H1 (cell line): ENCODE measurements at regions not wholly inside any gene's neighbourhood (a gene's known extent, or its start where the extent isn't known, plus 50 kb on each side); places are given as distances from the start of the nearest gene placed in this dataset.

Experiments used
- CTCF ChIA-PET: fragments of 300-600 bp; sonication (Branson Sonifier 250); formaldehyde crosslinking; loops from one replicate; lab custom pipeline; 2021; ENCODE audit not compliant: partially characterized antibody; lab: Charles Lee
- POLR2A ChIA-PET: fragments of 300-600 bp; sonication (Branson Sonifier 250); formaldehyde crosslinking; loops from one replicate; lab custom pipeline; 2021; ENCODE audit warnings: inconsistent platforms; ENCODE audit not compliant: partially characterized antibody; lab: Charles Lee
- DNase-seq, 2 experiments: peaks; one replicate each; pipeline versions ENCODE4 v3.0.0 to v3.0.0-alpha.2; 2010 to 2022; ENCODE audit warnings: low spot score in 2 of 2, low read depth in 1 of 2, mixed read lengths in 1 of 2
- FAIRE-seq: peaks from 2 replicates; lab custom pipeline; 2011; peaks lifted over from hg19 to GRCh38; lab: Jason Lieb, UNC
- H2AFZ ChIP-seq: 2 replicates; pipeline ENCODE4 v1.8.1; 2012; ENCODE audit warnings: low read length, inconsistent platforms
- H2AK5ac ChIP-seq: 2 replicates; pipeline ENCODE4 v1.6.1; 2013; ENCODE audit warnings: low read depth, low read length
- H2BK120ac ChIP-seq: replicated peaks from 2 replicates; pipeline ENCODE3; 2013; ENCODE audit warnings: low read depth, low read length, inconsistent platforms
- H2BK12ac ChIP-seq: 2 replicates; pipeline ENCODE4 v1.6.1; 2013; ENCODE audit warnings: low read depth, low read length
- H2BK15ac ChIP-seq: 2 replicates; pipeline ENCODE4 v1.6.1; 2013; ENCODE audit warnings: low read length
- H2BK20ac ChIP-seq: 2 replicates; pipeline ENCODE4 v1.6.1; 2013; ENCODE audit warnings: low read length
- H2BK5ac ChIP-seq: 2 replicates; pipeline ENCODE4 v1.6.1; 2013; ENCODE audit warnings: low read depth, low read length
- H3K14ac ChIP-seq: 2 replicates; pipeline ENCODE4 v1.6.1; 2013; ENCODE audit warnings: inconsistent platforms; ENCODE audit not compliant: insufficient read length
- H3K18ac ChIP-seq: 2 replicates; pipeline ENCODE4 v1.6.1; 2013; ENCODE audit warnings: low read length; ENCODE audit errors: extremely low read depth
- H3K23ac ChIP-seq: 2 replicates; pipeline ENCODE4 v1.6.1; 2013; ENCODE audit warnings: inconsistent platforms; ENCODE audit not compliant: insufficient read length
- H3K23me2 ChIP-seq: 2 replicates; pipeline ENCODE4 v1.6.1; 2013; ENCODE audit warnings: low read depth, low read length
- H3K27ac ChIP-seq: 2 replicates; pipeline ENCODE4 v1.6.1; 2011; ENCODE audit warnings: low read depth, low read length, inconsistent platforms
- H3K27me3 ChIP-seq, 4 experiments: replicated peaks in 1 of 4; 1 replicate in 1 of 4; 2 replicates in 3 of 4; pipeline versions ENCODE4 v1.6.1 to v1.8.1; 2011 to 2013; ENCODE audit warnings: low read length in 3 of 4, mild to moderate bottlenecking in 3 of 4, inconsistent platforms in 2 of 4, mixed read lengths in 2 of 4, moderate library complexity in 1 of 4; ENCODE audit not compliant: control insufficient read depth in 3 of 4, insufficient read depth in 3 of 4; ENCODE audit errors: extremely low read depth in 1 of 4
- H3K36me3 ChIP-seq, 4 experiments: 2 replicates each; pipeline versions ENCODE4 v1.6.1 to v1.8.1; 2011 to 2013; ENCODE audit warnings: mild to moderate bottlenecking in 4 of 4, low read length in 3 of 4, moderate library complexity in 2 of 4, control low read depth in 1 of 4, inconsistent platforms in 1 of 4; ENCODE audit not compliant: insufficient read depth in 4 of 4, control insufficient read depth in 2 of 4
- H3K4ac ChIP-seq: replicated peaks from 2 replicates; pipeline ENCODE3; 2013; ENCODE audit warnings: low read length, low read depth, mixed read lengths, inconsistent platforms; ENCODE audit not compliant: insufficient read length
- H3K4me1 ChIP-seq, 4 experiments: replicated peaks in 1 of 4; 1 replicate in 1 of 4; 2 replicates in 3 of 4; pipeline versions ENCODE4 v1.6.1 to v1.8.1; 2011 to 2013; ENCODE audit warnings: low read length in 3 of 4, inconsistent platforms in 2 of 4, mixed read lengths in 1 of 4; ENCODE audit not compliant: insufficient read depth in 4 of 4, control insufficient read depth in 3 of 4
- H3K4me2 ChIP-seq, 2 experiments: 2 replicates each; pipeline versions ENCODE4 v1.6.1 to v1.8.1; 2011 to 2013; ENCODE audit warnings: low read depth in 2 of 2, low read length in 2 of 2, control low read depth in 1 of 2, inconsistent platforms in 1 of 2, mild to moderate bottlenecking in 1 of 2; ENCODE audit not compliant: insufficient read depth in 1 of 2
- H3K4me3 ChIP-seq, 4 experiments: fragments of 200-600, 300-600 bp in 1 of 4; sonication (generic), shearing (Covaris generic), sonication (Bioruptor Twin) in 1 of 4; 2 replicates each; pipeline versions ENCODE4 v1.5.1 to v1.8.1; 2011 to 2016; ENCODE audit warnings: low read length in 4 of 4, low read depth in 3 of 4, control low read depth in 2 of 4, inconsistent platforms in 2 of 4, mild to moderate bottlenecking in 2 of 4, mixed read lengths in 1 of 4, moderate library complexity in 1 of 4; ENCODE audit not compliant: insufficient read depth in 2 of 4; ENCODE audit errors: extremely low read depth in 1 of 4
- H3K56ac ChIP-seq: replicated peaks from 2 replicates; pipeline ENCODE3; 2013; ENCODE audit warnings: low read depth, mild to moderate bottlenecking, mixed read lengths, low read length, inconsistent platforms; ENCODE audit not compliant: insufficient read length
- H3K79me1 ChIP-seq: 2 replicates; pipeline ENCODE4 v1.6.1; 2013; ENCODE audit warnings: low read depth, low read length, control low read depth
- H3K79me2 ChIP-seq, 2 experiments: 2 replicates each; pipeline versions ENCODE4 v1.6.1 to v1.8.1; 2012 to 2013; ENCODE audit warnings: low read length in 2 of 2, mild to moderate bottlenecking in 2 of 2, inconsistent platforms in 1 of 2; ENCODE audit not compliant: insufficient read depth in 2 of 2, control insufficient read depth in 1 of 2
- H3K9ac ChIP-seq, 4 experiments: replicated peaks in 1 of 4; 1 replicate in 1 of 4; 2 replicates in 3 of 4; pipeline versions ENCODE4 v1.6.1 to v1.8.1; 2011 to 2013; ENCODE audit warnings: low read depth in 3 of 4, low read length in 3 of 4, control low read depth in 2 of 4, mild to moderate bottlenecking in 2 of 4, moderate library complexity in 2 of 4, inconsistent platforms in 1 of 4; ENCODE audit errors: extremely low read depth in 1 of 4
- H3K9me3 ChIP-seq, 2 experiments: 2 replicates each; pipeline versions ENCODE4 v1.6.1 to v1.8.1; 2012 to 2013; ENCODE audit warnings: mild to moderate bottlenecking in 2 of 2, moderate library complexity in 2 of 2, control low read depth in 1 of 2, inconsistent platforms in 1 of 2, low read depth in 1 of 2, low read length in 1 of 2, mixed read lengths in 1 of 2; ENCODE audit not compliant: insufficient read depth in 2 of 2
- H4K20me1 ChIP-seq, 2 experiments: replicated peaks in 1 of 2; 2 replicates each; pipeline versions ENCODE3 to v1.8.1; 2011 to 2013; ENCODE audit warnings: inconsistent platforms in 2 of 2, low read length in 2 of 2, mild to moderate bottlenecking in 1 of 2; ENCODE audit not compliant: insufficient read depth in 2 of 2, control insufficient read depth in 1 of 2
- H4K5ac ChIP-seq: 2 replicates; pipeline ENCODE4 v1.6.1; 2013; ENCODE audit warnings: low read length, low read depth, mixed read lengths, inconsistent platforms; ENCODE audit not compliant: insufficient read length
- H4K8ac ChIP-seq: 2 replicates; pipeline ENCODE4 v1.8.0; 2013; ENCODE audit warnings: mild to moderate bottlenecking, moderate library complexity, low read length, inconsistent platforms; ENCODE audit not compliant: insufficient read depth; ENCODE audit errors: extremely low read depth
- H4K91ac ChIP-seq: replicated peaks from 2 replicates; pipeline ENCODE3; 2013; ENCODE audit warnings: low read length, mixed read lengths, inconsistent platforms; ENCODE audit not compliant: insufficient read length
- CBX8 ChIP-seq: fragments of 300-800, 300-1000 bp; sonication (generic); IDR thresholded peaks from 2 replicates; pipeline ENCODE4 v1.7.1; 2016; ENCODE audit warnings: low read depth, low read length, borderline replicate concordance
- CHD1 ChIP-seq: IDR thresholded peaks from 2 replicates; pipeline ENCODE4 v1.6.1; 2012; ENCODE audit warnings: low read depth, low read length, improper control_type of control experiment
- CREB1 ChIP-seq: IDR thresholded peaks from 2 replicates; pipeline ENCODE4 v1.6.1; 2012; ENCODE audit warnings: inconsistent platforms
- FOSL1 ChIP-seq: IDR thresholded peaks from 2 replicates; pipeline ENCODE4 v1.6.1; 2011; ENCODE audit warnings: mild to moderate bottlenecking, low read depth, low read length, moderate library complexity; ENCODE audit not compliant: insufficient read depth
- JUN ChIP-seq: IDR thresholded peaks from 2 replicates; pipeline ENCODE4 v1.6.1; 2011; ENCODE audit warnings: low read depth, mild to moderate bottlenecking, improper control_type of control experiment, low read length
- KDM5A ChIP-seq: fragments of 200-600 bp; IDR thresholded peaks from 2 replicates; pipeline ENCODE4 v1.7.1; 2012; ENCODE audit warnings: mild to moderate bottlenecking, low read length, inconsistent platforms, mixed read lengths
- MAX ChIP-seq: IDR thresholded peaks from 2 replicates; pipeline ENCODE4 v1.6.1; 2012; ENCODE audit warnings: inconsistent platforms
- POU5F1 ChIP-seq: IDR thresholded peaks from 2 replicates; pipeline ENCODE4 v1.6.1; 2011; ENCODE audit warnings: low read depth, mild to moderate bottlenecking, low read length, moderate library complexity
- RAD21 ChIP-seq, 2 experiments: IDR thresholded peaks in 1 of 2; conservative IDR thresholded peaks in 1 of 2; 2 replicates each; pipeline ENCODE4 v1.6.1; 2011; ENCODE audit warnings: low read depth in 2 of 2, low read length in 2 of 2, improper control_type of control experiment in 1 of 2, inconsistent platforms in 1 of 2, mild to moderate bottlenecking in 1 of 2, moderate library complexity in 1 of 2
- SP4 ChIP-seq: IDR thresholded peaks from 2 replicates; pipeline ENCODE4 v1.6.1; 2012; ENCODE audit warnings: low read length, inconsistent platforms
- SRF ChIP-seq: IDR thresholded peaks from 2 replicates; pipeline ENCODE4 v1.6.1; 2011; ENCODE audit warnings: mild to moderate bottlenecking, low read depth, low read length, moderate library complexity
- TAF7 ChIP-seq: optimal IDR thresholded peaks from 2 replicates; pipeline ENCODE3; 2011; ENCODE audit warnings: low read depth, mild to moderate bottlenecking, inconsistent platforms, low read length, moderate library complexity, borderline replicate concordance
- WGBS, 2 experiments: shearing (Covaris generic) in 1 of 2; methylation state at CpG; one replicate each; pipeline versions ENCODE4 v1.1.6 to v1.1.7; 2013 to 2015; ENCODE audit warnings: low lambda C conversion rate in 2 of 2, mixed read lengths in 2 of 2, inconsistent platforms in 1 of 2, low coverage in 1 of 2, missing lambda C conversion rate in 1 of 2; ENCODE audit not compliant: insufficient replicate concordance in 2 of 2, insufficient coverage in 1 of 2, insufficient read length in 1 of 2; ENCODE audit errors: extremely low coverage in 1 of 2, missing lambda C conversion rate in 1 of 2; 5-methylcytosine and 5-hydroxymethylcytosine counted together
- TF ChIP-seq, protein P1 (sequence below): IDR thresholded peaks from 2 replicates; pipeline ENCODE4 v1.6.1; 2012; ENCODE audit warnings: low read length, inconsistent platforms

- H3K4me1 ChIP-seq, result no peaks in the 10 kb centered on the region
- WGBS, 2 experiments, result 82% methylated on average over 4 of the region's 4 CpGs; no CpG with 5 or more reads in 1 of the 2 experiments
- no peaks in the 10 kb centered on the region for H3K23me2 ChIP-seq
- no peak overlapping the region for H3K4ac ChIP-seq
- no peak overlapping the region for H4K8ac ChIP-seq
- no peak overlapping the region for H2BK5ac ChIP-seq
- ChIA-PET POLR2A (no interaction called here), CTCF (interaction anchor here (0.6 to 1.9 kb wide), 4 partner anchors 31 to 146 kb away, joined by 3 to 9 read pairs (median 4); no protein-coding TSS in a partner anchor)
- H3K18ac ChIP-seq, result no peak overlapping the region
- H3K4me3 ChIP-seq, result no peak overlapping the region
- no peak overlapping the region for H2BK12ac ChIP-seq
- no peak overlapping the region for H4K5ac ChIP-seq
- no peak overlapping the region for H2AFZ ChIP-seq
- no peaks in the 10 kb centered on the region for H3K36me3 ChIP-seq
- no peak overlapping the region for H3K9ac ChIP-seq
- H2BK20ac ChIP-seq, result no peak overlapping the region
- no peak overlapping the region for H2AK5ac ChIP-seq
- H4K91ac ChIP-seq, result no peak overlapping the region
- H3K23ac ChIP-seq, result no peak overlapping the region
- no peak overlapping the region for H3K56ac ChIP-seq
- no peaks in the 10 kb centered on the region for H3K79me1 ChIP-seq
- peaks cover 0 to 2% of the 10 kb centered on the region in 2 experiments; a peak in 1 of 4 replicates for H3K9me3 ChIP-seq
- H3K27me3 ChIP-seq, result no peaks in the 10 kb centered on the region
- H3K79me2 ChIP-seq, result no peaks in the 10 kb centered on the region
- no peak overlapping the region for H3K27ac ChIP-seq
- no peak for DNase-seq
- H3K4me2 ChIP-seq, result no peak overlapping the region
- H2BK120ac ChIP-seq, result no peak overlapping the region
- H3K14ac ChIP-seq, result no peak overlapping the region
- no peak for TF ChIP-seq MAX
- TF ChIP-seq SP4, result no peak
- no peak for TF ChIP-seq CBX8
- TF ChIP-seq CREB1, result no peak
- TF ChIP-seq CHD1, result no peak
- no peak for TF ChIP-seq POU5F1
- no peak for TF ChIP-seq JUN
- TF ChIP-seq, protein P1, sequence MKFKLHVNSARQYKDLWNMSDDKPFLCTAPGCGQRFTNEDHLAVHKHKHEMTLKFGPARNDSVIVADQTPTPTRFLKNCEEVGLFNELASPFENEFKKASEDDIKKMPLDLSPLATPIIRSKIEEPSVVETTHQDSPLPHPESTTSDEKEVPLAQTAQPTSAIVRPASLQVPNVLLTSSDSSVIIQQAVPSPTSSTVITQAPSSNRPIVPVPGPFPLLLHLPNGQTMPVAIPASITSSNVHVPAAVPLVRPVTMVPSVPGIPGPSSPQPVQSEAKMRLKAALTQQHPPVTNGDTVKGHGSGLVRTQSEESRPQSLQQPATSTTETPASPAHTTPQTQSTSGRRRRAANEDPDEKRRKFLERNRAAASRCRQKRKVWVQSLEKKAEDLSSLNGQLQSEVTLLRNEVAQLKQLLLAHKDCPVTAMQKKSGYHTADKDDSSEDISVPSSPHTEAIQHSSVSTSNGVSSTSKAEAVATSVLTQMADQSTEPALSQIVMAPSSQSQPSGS, result no peak
- TF ChIP-seq SRF, result no peak
- no peak for TF ChIP-seq TAF7
- TF ChIP-seq KDM5A, result no peak
- no peak for TF ChIP-seq RAD21 (IDR thresholded peaks at IDR 0.05 in 1 of 2, conservative IDR thresholded peaks at IDR 0.05 in 1 of 2; ENCODE audit: low read depth in 2 of 2, low read length in 2 of 2)
- no peak for TF ChIP-seq FOSL1
- TF ChIP-seq, all 59 proteins: peak for 0
- FAIRE-seq, result no peak
- Histone ChIP-seq H4K20me1 (no peaks in the 10 kb centered on the region), H2BK15ac (no peak overlapping the region)
These were observed 329.3 kb downstream of the ETAA1 start for GRCh38 chr2:67726416-67726815.
